GM18909 (cell line): ENCODE measurements at regions not wholly inside any gene's neighbourhood (a gene's known extent, or its start where the extent isn't known, plus 50 kb on each side); places are given as distances from the start of the nearest gene placed in this dataset.
"Not testable (repeated sequence)": the region's sequence is repeated elsewhere in the genome, so short reads cannot be mapped to it uniquely, and the experiment has no call there.

Source experiments
- ATAC-seq: cut with Tn5 transposase; IDR thresholded peaks from one replicate; pipeline ENCODE4 v1.9.1; 2021; ENCODE audit warnings: mild to moderate bottlenecking; ENCODE audit not compliant: unreplicated experiment, poor library complexity

GRCh38 chr11:29507376-29507775, 509.5 kb downstream of the KCNA4 start:
- no peak for ATAC-seq

GRCh38 chr11:29495676-29496075, 521.2 kb downstream of the KCNA4 start:
- ATAC-seq = no peak

GRCh38 chr11:29490938-29491337, 525.9 kb downstream of the KCNA4 start:
- ATAC-seq = no peak

GRCh38 chr11:29486301-29486700, 530.5 kb downstream of the KCNA4 start:
- no peak for ATAC-seq

GRCh38 chr11:29485641-29486040, 531.2 kb downstream of the KCNA4 start:
- no peak for ATAC-seq

GRCh38 chr11:29484548-29484947, 532.3 kb downstream of the KCNA4 start:
- ATAC-seq = no peak

GRCh38 chr11:29483831-29484230, 533.0 kb downstream of the KCNA4 start:
- ATAC-seq = no peak

- ATAC-seq = no peak
Measured at GRCh38 chr11:29482510-29482909, 534.3 kb downstream of the KCNA4 start.

- ATAC-seq = no peak
Measured at GRCh38 chr11:29481738-29482137, 535.1 kb downstream of the KCNA4 start.

GRCh38 chr11:29480981-29481380, 535.8 kb downstream of the KCNA4 start:
- no peak for ATAC-seq

GRCh38 chr11:29458252-29458651, 558.6 kb downstream of the KCNA4 start:
- ATAC-seq = no peak

- ATAC-seq = no peak
Measured at GRCh38 chr11:29452146-29452545, 564.7 kb downstream of the KCNA4 start.

GRCh38 chr11:29449281-29450074, 567.4 kb downstream of the KCNA4 start:
- ATAC-seq = no peak

GRCh38 chr11:29448246-29448877, 568.5 kb downstream of the KCNA4 start:
- no peak for ATAC-seq

GRCh38 chr11:29447821-29448220, 569.0 kb downstream of the KCNA4 start:
- ATAC-seq = no peak

GRCh38 chr11:29446132-29446531, 570.7 kb downstream of the KCNA4 start:
- ATAC-seq = no peak

- not testable (repeated sequence) for ATAC-seq
Measured at GRCh38 chr11:29445191-29445590, 571.6 kb downstream of the KCNA4 start.

GRCh38 chr11:29438815-29439214, 578.0 kb downstream of the KCNA4 start:
- ATAC-seq = no peak

- no peak for ATAC-seq
Measured at GRCh38 chr11:29435421-29435820, 581.4 kb downstream of the KCNA4 start.

GRCh38 chr11:29432719-29433325, 584.0 kb downstream of the KCNA4 start:
- ATAC-seq = no peak

- ATAC-seq = no peak
Measured at GRCh38 chr11:29405305-29405704, 611.5 kb downstream of the KCNA4 start.
